Esophagus squamous epithelium (tissue), 4 donors: ENCODE measurements at regions not wholly inside any gene's neighbourhood (a gene's known extent, or its start where the extent isn't known, plus 50 kb on each side); places are given as distances from the start of the nearest gene placed in this dataset.

Experiments
- POLR2A ChIP-seq, 4 donors: fragments of 450-650 bp; IDR thresholded peaks; one replicate each; pipeline ENCODE4 v1.6.1; 2017; ENCODE audit warnings: antibody characterized with exemption in 4 of 4, mild to moderate bottlenecking in 4 of 4, moderate library complexity in 3 of 4
- TF ChIP-seq, protein P1 (sequence below), 6 experiments: fragments of 450-650 bp in 4 of 6; fragments of 200-600 bp in 2 of 6; sonication (generic) in 2 of 6; IDR thresholded peaks; one replicate each; pipeline ENCODE4 v1.5.1; 2016 to 2019; ENCODE audit warnings: antibody characterized with exemption in 6 of 6, mild to moderate bottlenecking in 4 of 6, moderate library complexity in 4 of 6

DNA sequence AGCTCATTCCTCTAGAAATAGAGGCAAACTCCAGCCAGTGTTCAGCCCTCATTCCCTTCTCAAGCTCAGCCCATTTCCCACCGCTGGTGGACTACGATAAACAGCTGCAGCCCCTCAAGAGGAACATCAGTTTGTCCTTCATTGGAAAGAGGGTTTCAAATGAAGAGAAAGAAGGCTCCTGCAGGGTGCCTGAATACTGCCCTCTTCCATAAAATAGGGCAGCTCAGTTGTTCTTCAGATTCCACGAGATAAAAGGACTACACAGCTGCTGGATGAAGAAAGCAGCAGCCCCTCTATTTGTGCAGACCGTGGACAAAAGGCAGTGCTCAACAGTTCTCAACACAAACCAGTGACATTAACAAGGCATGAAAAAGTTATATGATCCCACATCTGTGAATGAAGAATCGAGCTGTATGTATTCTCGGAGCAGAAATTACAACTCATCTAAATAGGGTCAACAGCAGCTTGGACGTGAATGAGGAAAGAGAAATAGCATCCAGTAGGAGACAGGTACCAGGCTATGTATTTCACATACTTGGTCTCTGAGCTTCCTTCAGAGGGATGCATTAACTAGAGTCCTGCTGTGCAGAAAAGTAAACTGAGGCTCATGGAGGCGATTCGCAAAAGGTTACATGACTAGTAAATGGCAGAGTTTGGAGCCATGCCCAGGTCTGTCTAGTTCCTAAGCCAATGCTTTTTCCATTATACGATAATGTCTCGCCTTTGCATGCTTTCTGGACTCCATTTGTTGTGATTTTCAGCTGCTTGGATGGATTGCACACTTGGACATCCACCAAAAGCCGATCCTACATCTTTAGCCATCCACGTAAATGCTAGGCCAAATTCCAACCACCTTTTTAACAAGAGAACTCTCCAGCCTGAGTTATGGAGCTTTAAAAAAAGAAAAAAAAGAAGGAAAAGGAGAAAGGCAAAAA, 301.2 kb upstream of the PPARGC1A start:
- TF ChIP-seq, protein P1, sequence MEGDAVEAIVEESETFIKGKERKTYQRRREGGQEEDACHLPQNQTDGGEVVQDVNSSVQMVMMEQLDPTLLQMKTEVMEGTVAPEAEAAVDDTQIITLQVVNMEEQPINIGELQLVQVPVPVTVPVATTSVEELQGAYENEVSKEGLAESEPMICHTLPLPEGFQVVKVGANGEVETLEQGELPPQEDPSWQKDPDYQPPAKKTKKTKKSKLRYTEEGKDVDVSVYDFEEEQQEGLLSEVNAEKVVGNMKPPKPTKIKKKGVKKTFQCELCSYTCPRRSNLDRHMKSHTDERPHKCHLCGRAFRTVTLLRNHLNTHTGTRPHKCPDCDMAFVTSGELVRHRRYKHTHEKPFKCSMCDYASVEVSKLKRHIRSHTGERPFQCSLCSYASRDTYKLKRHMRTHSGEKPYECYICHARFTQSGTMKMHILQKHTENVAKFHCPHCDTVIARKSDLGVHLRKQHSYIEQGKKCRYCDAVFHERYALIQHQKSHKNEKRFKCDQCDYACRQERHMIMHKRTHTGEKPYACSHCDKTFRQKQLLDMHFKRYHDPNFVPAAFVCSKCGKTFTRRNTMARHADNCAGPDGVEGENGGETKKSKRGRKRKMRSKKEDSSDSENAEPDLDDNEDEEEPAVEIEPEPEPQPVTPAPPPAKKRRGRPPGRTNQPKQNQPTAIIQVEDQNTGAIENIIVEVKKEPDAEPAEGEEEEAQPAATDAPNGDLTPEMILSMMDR (IDR thresholded peaks at IDR 0.05), result no peak
- TF ChIP-seq POLR2A (IDR thresholded peaks at IDR 0.05), result no peak
